GM23338 (cell line): ENCODE measurements at regions not wholly inside any gene's neighbourhood (a gene's known extent, or its start where the extent isn't known, plus 50 kb on each side); places are given as distances from the start of the nearest gene placed in this dataset.

ENCODE experiments used
- CREB1 ChIP-seq: fragments of 250-450 bp; sonication (Bioruptor Pico); IDR thresholded peaks from 2 replicates; pipeline ENCODE4 v1.5.0; 2020; ENCODE audit warnings: low read depth, mild to moderate bottlenecking, moderate library complexity
- CTCF ChIP-seq, 2 experiments: fragments of 200-600 bp in 1 of 2; sonication (generic) in 1 of 2; conservative IDR thresholded peaks; 2 replicates each; pipeline versions ENCODE4 v1.5.1 to v1.6.1; 2016 to 2017; ENCODE audit warnings: antibody characterized with exemption in 2 of 2, low read depth in 2 of 2, mild to moderate bottlenecking in 2 of 2, moderate library complexity in 1 of 2
- EZH2 ChIP-seq: fragments of 200-600 bp; sonication (generic); IDR thresholded peaks from one replicate; pipeline ENCODE4 v1.8.0; 2017; ENCODE audit warnings: antibody characterized with exemption, mild to moderate bottlenecking, low read depth; ENCODE audit not compliant: unreplicated experiment
- EZH2phosphoT487 ChIP-seq: fragments of 200-600 bp; sonication (generic); IDR thresholded peaks from one replicate; pipeline ENCODE4 v1.8.1; 2018; ENCODE audit warnings: antibody characterized with exemption; ENCODE audit not compliant: unreplicated experiment
- NANOG ChIP-seq: IDR thresholded peaks from 2 replicates; pipeline ENCODE4 v1.6.1; 2016; ENCODE audit warnings: antibody characterized with exemption, borderline replicate concordance
- POLR2AphosphoS5 ChIP-seq: IDR thresholded peaks from 2 replicates; pipeline ENCODE4 v1.6.1; 2016; ENCODE audit warnings: antibody characterized with exemption, low read depth
- REST ChIP-seq: IDR thresholded peaks from one replicate; pipeline ENCODE4 v1.6.1; 2018; ENCODE audit warnings: antibody characterized with exemption; ENCODE audit not compliant: unreplicated experiment
- STAT1 ChIP-seq: IDR thresholded peaks from one replicate; pipeline ENCODE4 v1.6.1; 2016; ENCODE audit warnings: antibody characterized with exemption; ENCODE audit not compliant: unreplicated experiment

GRCh38 chr11:122265981-122266380, 150.0 kb upstream of the BLID start:
- TF ChIP-seq REST (no peak), POLR2AphosphoS5 (no peak), CTCF (conservative IDR thresholded peaks at IDR 0.05; ENCODE audit: low read depth in 2 of 2) (no peak), CREB1 (CRISPR knock-in tag) (no peak), STAT1 (no peak), EZH2 (no peak), EZH2phosphoT487 (no peak), NANOG (no peak)
